Astrocyte of the cerebellum (primary cell): ENCODE measurements at regions not wholly inside any gene's neighbourhood (a gene's known extent, or its start where the extent isn't known, plus 50 kb on each side); places are given as distances from the start of the nearest gene placed in this dataset.

ENCODE experiments used
- DNase-seq: peaks from one replicate; pipeline ENCODE4 v3.0.0-alpha.2; 2011; ENCODE audit warnings: low read depth
- H3K4me3 ChIP-seq: 2 replicates; pipeline ENCODE4 v1.5.1; 2011; ENCODE audit warnings: mild to moderate bottlenecking, low read depth, low read length, moderate library complexity
- CTCF ChIP-seq: IDR thresholded peaks from 2 replicates; pipeline ENCODE4 v1.5.1; 2012; ENCODE audit warnings: low read length, low read depth, moderate library complexity, mild to moderate bottlenecking; ENCODE audit errors: missing control alignments
- in situ Hi-C: cut with HindIII; loops from 2 replicates; pipeline ENCODE4 v1.10.0; 2017; ENCODE audit warnings: low sequenced_read_pairs

- in situ Hi-C loops, result no loop called here
- no peak overlapping the region for H3K4me3 ChIP-seq
- no peak for DNase-seq
- no peak for TF ChIP-seq CTCF
These were observed 142.8 kb upstream of the PRDX4 start for GRCh38 chrX:23524467-23524866.

GRCh38 chrX:23525531-23525930 is 141.8 kb upstream of the PRDX4 start:
- no peak for TF ChIP-seq CTCF
- in situ Hi-C loops, result no loop called here
- DNase-seq, result no peak
- H3K4me3 ChIP-seq, result no peak overlapping the region

- DNase-seq, result no peak
- in situ Hi-C loops, result no loop called here
- no peak overlapping the region for H3K4me3 ChIP-seq
- no peak for TF ChIP-seq CTCF
These were observed 126.8 kb upstream of the PRDX4 start for GRCh38 chrX:23540532-23540931.

- no peak overlapping the region for H3K4me3 ChIP-seq
- in situ Hi-C loops, result no loop called here
- peak; percentile 62 for DNase-seq
- no peak for TF ChIP-seq CTCF
These were observed 119.1 kb upstream of the PRDX4 start for GRCh38 chrX:23548164-23548563.

GRCh38 chrX:23552303-23552702 is 115.0 kb upstream of the PRDX4 start:
- in situ Hi-C loops, result no loop called here
- TF ChIP-seq CTCF, result no peak
- H3K4me3 ChIP-seq, result no peak overlapping the region

GRCh38 chrX:23554304-23554703 is 113.0 kb upstream of the PRDX4 start:
- in situ Hi-C loops, result no loop called here
- no peak overlapping the region for H3K4me3 ChIP-seq
- peak; percentile 20 for DNase-seq
- TF ChIP-seq CTCF, result peak; percentile 38

More at GRCh38 chrX:23552303-23552702, 115.0 kb upstream of the PRDX4 start:
- no peak for DNase-seq

- DNase-seq, result no peak
- H3K4me3 ChIP-seq, result no peak overlapping the region
- in situ Hi-C loops, result no loop called here
- no peak for TF ChIP-seq CTCF
These were observed 110.2 kb upstream of the PRDX4 start for GRCh38 chrX:23557070-23557469.
